Peyer's patch (tissue), 4 donors: ENCODE measurements at regions not wholly inside any gene's neighbourhood (a gene's known extent, or its start where the extent isn't known, plus 50 kb on each side); places are given as distances from the start of the nearest gene placed in this dataset.

Experiments
- CTCF ChIP-seq, 6 experiments: fragments of 450-650 bp in 4 of 6; fragments of 200-600 bp in 2 of 6; sonication (generic) in 1 of 6; IDR thresholded peaks; one replicate each; pipeline ENCODE4 v1.5.1; 2017 to 2019; ENCODE audit warnings: antibody characterized with exemption in 6 of 6, mild to moderate bottlenecking in 3 of 6, moderate library complexity in 1 of 6
- POLR2A ChIP-seq, 2 donors: fragments of 450-650 bp; IDR thresholded peaks; one replicate each; pipeline ENCODE4 v1.5.1; 2017; ENCODE audit warnings: antibody characterized with exemption in 2 of 2, mild to moderate bottlenecking in 2 of 2, moderate library complexity in 2 of 2

- TF ChIP-seq CTCF (IDR thresholded peaks at IDR 0.05) (no peak), POLR2A (IDR thresholded peaks at IDR 0.05) (no peak)
Observed at GRCh38 chr12:60196366-60196765, 600.5 kb downstream of the SLC16A7 start.
